DOHH2 (cell line): ENCODE measurements at regions not wholly inside any gene's neighbourhood (a gene's known extent, or its start where the extent isn't known, plus 50 kb on each side); places are given as distances from the start of the nearest gene placed in this dataset.

Experiments
- CTCF ChIP-seq: fragments of 200-600 bp; sonication (generic); IDR thresholded peaks from one replicate; pipeline ENCODE4 v1.5.1; 2014; ENCODE audit warnings: antibody characterized with exemption, mild to moderate bottlenecking, low read depth, low read length; ENCODE audit not compliant: poor library complexity, severe bottlenecking
- EZH2phosphoT487 ChIP-seq: fragments of 200-600 bp; sonication (generic); IDR thresholded peaks from 2 replicates; pipeline ENCODE4 v1.6.1; 2017; ENCODE audit warnings: borderline replicate concordance, mild to moderate bottlenecking, antibody characterized with exemption, low read length, moderate library complexity, mixed read lengths

- TF ChIP-seq CTCF (no peak), EZH2phosphoT487 (no peak)
These were observed 575.8 kb upstream of the ZNF462 start for GRCh38 chr9:106287091-106287631.
